ENCODE measurements at regions not wholly inside any gene's neighbourhood (a gene's known extent, or its start where the extent isn't known, plus 50 kb on each side); places are given as distances from the start of the nearest gene placed in this dataset.

DNA sequence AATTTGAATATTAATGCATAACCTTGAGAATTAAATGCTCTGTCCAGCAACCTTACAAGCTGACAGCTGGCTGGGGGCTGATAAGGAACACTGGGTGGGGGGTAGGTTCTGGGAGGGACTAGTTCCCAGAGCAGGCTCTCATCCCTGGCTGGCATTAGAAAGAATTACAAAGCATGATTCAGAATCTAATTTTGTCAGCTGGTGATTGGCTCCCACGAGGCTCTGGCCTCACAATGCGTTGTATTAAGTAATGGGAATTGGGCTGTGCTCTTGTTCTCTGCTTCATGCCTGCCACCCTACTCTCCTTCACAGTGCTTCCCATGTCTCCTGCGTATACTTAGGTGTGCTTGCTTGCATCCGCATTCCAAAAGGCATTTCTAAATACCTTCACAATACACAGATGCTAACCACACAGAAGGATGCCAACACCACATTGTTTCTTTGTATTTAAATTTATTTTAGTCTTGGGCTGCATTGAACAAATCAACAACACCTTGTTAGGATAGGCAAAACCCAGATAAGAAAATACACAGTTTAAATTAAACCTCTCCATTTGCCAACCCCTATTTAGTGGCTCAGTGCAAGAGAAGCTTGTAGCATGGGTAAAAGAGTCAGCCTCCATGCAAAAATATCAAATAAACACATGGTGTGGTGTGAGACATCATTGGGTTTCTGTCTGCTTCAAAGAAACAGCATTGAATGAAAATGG lies 434.5 kb upstream of the JAG1 start:
- H3K9ac ChIP-seq (ENCODE audit: low read depth, low read length) = no peak overlapping the region
- dilution Hi-C loops (cut with HindIII; ENCODE audit: low sequenced_read_pairs, unreplicated experiment) = no loop called here
- H2AFZ ChIP-seq (replicated peaks; ENCODE audit: low read length, poor library complexity) = no peak overlapping the region

More for the DNA sequence above, 434.5 kb upstream of the JAG1 start:
- Histone ChIP-seq H4K20me1 (ENCODE audit: insufficient read depth, low read length) (no peaks in the 10 kb centered on the region), H3K14ac (replicated peaks; ENCODE audit: low read depth, low read length) (no peak overlapping the region), H2AK9ac (replicated peaks; ENCODE audit: low read depth, low read length, poor library complexity) (no peak overlapping the region), H2BK5ac (ENCODE audit: low read depth, low read length, poor library complexity, severe bottlenecking) (no peak overlapping the region), H3K4me2 (ENCODE audit: low read depth, low read length) (no peak overlapping the region), H4K8ac (ENCODE audit: low read depth in 2 of 2, low read length in 2 of 2) (no peak overlapping the region), H3K4me1 (ENCODE audit: control insufficient read depth, insufficient read depth, low read length) (no peaks in the 10 kb centered on the region), H3K4ac (ENCODE audit: low read depth, low read length) (no peak overlapping the region), H4K91ac (ENCODE audit: insufficient read depth, low read depth, low read length) (no peak overlapping the region), H2BK20ac (ENCODE audit: low read depth, low read length) (no peak overlapping the region), H2AK5ac (ENCODE audit: low read depth, low read length) (no peak overlapping the region), H3K56ac (ENCODE audit: extremely low read depth, insufficient read depth, low read length) (no peak overlapping the region), H3K18ac (ENCODE audit: low read depth, low read length) (no peak overlapping the region), H3K27ac (ENCODE audit: insufficient read depth, low read length) (no peak overlapping the region), H3K23ac (ENCODE audit: low read depth, low read length) (no peak overlapping the region), H3K36me3 (ENCODE audit: control insufficient read depth, insufficient read depth, low read length) (no peaks in the 10 kb centered on the region), H2BK15ac (ENCODE audit: low read depth, low read length) (no peak overlapping the region), H3K9me1 (ENCODE audit: insufficient read depth, low read length) (no peaks in the 10 kb centered on the region; the same call in 1 of the 2 replicates), H4K5ac (ENCODE audit: low read depth, low read length) (no peak overlapping the region), H2BK120ac (ENCODE audit: low read depth, low read length) (no peak overlapping the region), H3K27me3 (ENCODE audit: control insufficient read depth, insufficient read depth, low read length) (no peaks in the 10 kb centered on the region), H3K4me3 (ENCODE audit: insufficient read depth, low read depth, low read length) (no peak overlapping the region), H3K9me3 (ENCODE audit: control insufficient read depth, insufficient read depth, low read length) (no peaks in the 10 kb centered on the region), H3K79me1 (ENCODE audit: low read depth in 1 of 2, low read length in 2 of 2) (no peaks in the 10 kb centered on the region)
- POLR2A ChIA-PET (ENCODE audit: unreplicated experiment) = no interaction called here
- peak; percentile 39 for DNase-seq
- in situ Hi-C loops (cut with MboI; ENCODE audit: low sequenced_read_pairs) (no loop called here), intact Hi-C loops (cut with micrococcal nuclease) (no loop called here)
- no peak for ATAC-seq (ENCODE audit: low read depth)
- TF ChIP-seq, protein P1, sequence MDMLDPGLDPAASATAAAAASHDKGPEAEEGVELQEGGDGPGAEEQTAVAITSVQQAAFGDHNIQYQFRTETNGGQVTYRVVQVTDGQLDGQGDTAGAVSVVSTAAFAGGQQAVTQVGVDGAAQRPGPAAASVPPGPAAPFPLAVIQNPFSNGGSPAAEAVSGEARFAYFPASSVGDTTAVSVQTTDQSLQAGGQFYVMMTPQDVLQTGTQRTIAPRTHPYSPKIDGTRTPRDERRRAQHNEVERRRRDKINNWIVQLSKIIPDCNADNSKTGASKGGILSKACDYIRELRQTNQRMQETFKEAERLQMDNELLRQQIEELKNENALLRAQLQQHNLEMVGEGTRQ (IDR thresholded peaks at IDR 0.05; ENCODE audit: low read depth, low read length) = no peak
- no peak for TF ChIP-seq CHD1 (IDR thresholded peaks at IDR 0.05; ENCODE audit: low read depth, low read length)
- TF ChIP-seq, protein P2, sequence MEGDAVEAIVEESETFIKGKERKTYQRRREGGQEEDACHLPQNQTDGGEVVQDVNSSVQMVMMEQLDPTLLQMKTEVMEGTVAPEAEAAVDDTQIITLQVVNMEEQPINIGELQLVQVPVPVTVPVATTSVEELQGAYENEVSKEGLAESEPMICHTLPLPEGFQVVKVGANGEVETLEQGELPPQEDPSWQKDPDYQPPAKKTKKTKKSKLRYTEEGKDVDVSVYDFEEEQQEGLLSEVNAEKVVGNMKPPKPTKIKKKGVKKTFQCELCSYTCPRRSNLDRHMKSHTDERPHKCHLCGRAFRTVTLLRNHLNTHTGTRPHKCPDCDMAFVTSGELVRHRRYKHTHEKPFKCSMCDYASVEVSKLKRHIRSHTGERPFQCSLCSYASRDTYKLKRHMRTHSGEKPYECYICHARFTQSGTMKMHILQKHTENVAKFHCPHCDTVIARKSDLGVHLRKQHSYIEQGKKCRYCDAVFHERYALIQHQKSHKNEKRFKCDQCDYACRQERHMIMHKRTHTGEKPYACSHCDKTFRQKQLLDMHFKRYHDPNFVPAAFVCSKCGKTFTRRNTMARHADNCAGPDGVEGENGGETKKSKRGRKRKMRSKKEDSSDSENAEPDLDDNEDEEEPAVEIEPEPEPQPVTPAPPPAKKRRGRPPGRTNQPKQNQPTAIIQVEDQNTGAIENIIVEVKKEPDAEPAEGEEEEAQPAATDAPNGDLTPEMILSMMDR (conservative IDR thresholded peaks at IDR 0.05; ENCODE audit: low read depth, low read length) = no peak
- no peak for TF ChIP-seq BHLHE40 (IDR thresholded peaks at IDR 0.05; ENCODE audit: low read depth, low read length)
- TF ChIP-seq RCOR1 (IDR thresholded peaks at IDR 0.05; ENCODE audit: insufficient replicate concordance, low read length) = no peak
- TF ChIP-seq, protein P3, sequence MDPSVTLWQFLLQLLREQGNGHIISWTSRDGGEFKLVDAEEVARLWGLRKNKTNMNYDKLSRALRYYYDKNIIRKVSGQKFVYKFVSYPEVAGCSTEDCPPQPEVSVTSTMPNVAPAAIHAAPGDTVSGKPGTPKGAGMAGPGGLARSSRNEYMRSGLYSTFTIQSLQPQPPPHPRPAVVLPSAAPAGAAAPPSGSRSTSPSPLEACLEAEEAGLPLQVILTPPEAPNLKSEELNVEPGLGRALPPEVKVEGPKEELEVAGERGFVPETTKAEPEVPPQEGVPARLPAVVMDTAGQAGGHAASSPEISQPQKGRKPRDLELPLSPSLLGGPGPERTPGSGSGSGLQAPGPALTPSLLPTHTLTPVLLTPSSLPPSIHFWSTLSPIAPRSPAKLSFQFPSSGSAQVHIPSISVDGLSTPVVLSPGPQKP (IDR thresholded peaks at IDR 0.05; ENCODE audit: borderline replicate concordance, low read depth, low read length) = no peak
- TF ChIP-seq MAFK (IDR thresholded peaks at IDR 0.05; ENCODE audit: low read depth, low read length) = no peak
- TF ChIP-seq MAZ (IDR thresholded peaks at IDR 0.05; ENCODE audit: borderline replicate concordance, low read depth, low read length) = no peak
- no peak for TF ChIP-seq MXI1 (IDR thresholded peaks at IDR 0.05; ENCODE audit: borderline replicate concordance, low read depth, low read length)
- no peak for TF ChIP-seq SMC3 (IDR thresholded peaks at IDR 0.05; ENCODE audit: low read depth, low read length)
- no peak for TF ChIP-seq POLR2A (IDR thresholded peaks at IDR 0.05; ENCODE audit: low read depth, low read length)
- TF ChIP-seq RFX5 (IDR thresholded peaks at IDR 0.05; ENCODE audit: low read depth, low read length) = no peak
- TF ChIP-seq FOS (IDR thresholded peaks at IDR 0.05; ENCODE audit: low read depth, low read length) = no peak
- no peak for TF ChIP-seq NFE2L2 (IDR thresholded peaks at IDR 0.05; ENCODE audit: low read depth, low read length)
- no peak for TF ChIP-seq CEBPB (IDR thresholded peaks at IDR 0.05; ENCODE audit: low read depth, low read length)
- TF ChIP-seq RAD21 (IDR thresholded peaks at IDR 0.05; ENCODE audit: low read length) = no peak
- CTCF ChIA-PET = interaction anchor here (0.6 kb wide), 1 partner anchor 522 kb away, joined by 3 read pairs; no protein-coding TSS in a partner anchor
- no TSS peak for BruUV-seq (replicated peaks)
- no CpG with 5 or more reads among the region's 4 CpGs for WGBS, 2 experiments (ENCODE audit: extremely low coverage in 2 of 2, insufficient read length in 1 of 2)
